ENCODE measurements at regions not wholly inside any gene's neighbourhood (a gene's known extent, or its start where the extent isn't known, plus 50 kb on each side); places are given as distances from the start of the nearest gene placed in this dataset.

DNA sequence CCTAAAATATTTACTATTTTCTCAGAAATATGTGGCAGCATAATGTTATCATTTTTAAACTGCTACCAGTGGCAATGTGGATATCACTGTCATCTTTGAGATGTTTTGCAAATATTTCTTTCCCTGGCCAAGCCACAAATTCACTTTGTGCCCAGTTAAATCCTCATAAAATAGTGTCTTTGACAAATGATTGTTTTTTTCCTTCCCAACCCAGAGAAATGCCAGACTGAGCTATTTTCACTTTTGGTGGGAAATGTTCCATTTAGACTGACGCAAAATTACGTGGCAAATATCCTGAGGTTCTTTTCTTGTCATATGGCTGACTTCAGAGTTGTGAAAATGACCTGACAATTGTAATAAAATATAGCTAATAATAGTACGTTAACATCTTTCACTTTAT is 807.0 kb upstream of the SOX9 start:
- H4K20me1 ChIP-seq (replicated peaks in 1 of 2; ENCODE audit: control insufficient read depth in 1 of 2, insufficient read depth in 2 of 2, low read length in 2 of 2) = no peaks in the 10 kb centered on the region
- no peaks in the 10 kb centered on the region for H3K36me3 ChIP-seq (ENCODE audit: control insufficient read depth in 2 of 4, insufficient read depth in 4 of 4, low read length in 3 of 4)
- DNase-seq (ENCODE audit: low read depth in 1 of 2, low spot score in 2 of 2) (no peak), FAIRE-seq (no peak)
- no peak overlapping the region for H2BK120ac ChIP-seq (replicated peaks; ENCODE audit: low read depth, low read length)
- WGBS, 2 experiments (ENCODE audit: extremely low coverage in 1 of 2, insufficient coverage in 1 of 2, insufficient read length in 1 of 2, insufficient replicate concordance in 2 of 2, low coverage in 1 of 2, low lambda C conversion rate in 2 of 2, missing lambda C conversion rate in 1 of 2) = 60% methylated on average over 3 of the region's 3 CpGs; no CpG with 5 or more reads in 1 of the 2 experiments
- no peak overlapping the region for H3K4me2 ChIP-seq (ENCODE audit: insufficient read depth in 1 of 2, low read depth in 2 of 2, low read length in 2 of 2)
- no peak overlapping the region for H2BK12ac ChIP-seq (ENCODE audit: low read depth, low read length)
- no peak overlapping the region for H3K27ac ChIP-seq (ENCODE audit: low read depth, low read length)
- no peak overlapping the region for H2AK5ac ChIP-seq (ENCODE audit: low read depth, low read length)
- no peak overlapping the region for H4K8ac ChIP-seq (ENCODE audit: extremely low read depth, insufficient read depth, low read length)
- H3K56ac ChIP-seq (replicated peaks; ENCODE audit: insufficient read length, low read depth, low read length) = no peak overlapping the region
- POLR2A ChIA-PET (ENCODE audit: partially characterized antibody) = no interaction called here
- no peak overlapping the region for H3K4ac ChIP-seq (replicated peaks; ENCODE audit: insufficient read length, low read depth, low read length)
- no peaks in the 10 kb centered on the region for H3K9me3 ChIP-seq (ENCODE audit: insufficient read depth in 2 of 2, low read depth in 1 of 2, low read length in 1 of 2)
- H3K18ac ChIP-seq (ENCODE audit: extremely low read depth, low read length) = no peak overlapping the region
- H3K4me3 ChIP-seq (ENCODE audit: extremely low read depth in 1 of 4, insufficient read depth in 2 of 4, low read depth in 3 of 4, low read length in 4 of 4) = no peak overlapping the region
- no peak overlapping the region for H3K23ac ChIP-seq (ENCODE audit: insufficient read length)
- H2BK20ac ChIP-seq (ENCODE audit: low read length) = no peak overlapping the region
- no peak overlapping the region for H2BK15ac ChIP-seq (ENCODE audit: low read length)
- CTCF ChIA-PET (ENCODE audit: partially characterized antibody) = no interaction called here
- H3K79me1 ChIP-seq (ENCODE audit: low read depth, low read length) = no peaks in the 10 kb centered on the region
- H3K79me2 ChIP-seq (ENCODE audit: control insufficient read depth in 1 of 2, insufficient read depth in 2 of 2, low read length in 2 of 2) = no peaks in the 10 kb centered on the region
- no peak overlapping the region for H3K14ac ChIP-seq (ENCODE audit: insufficient read length)
- H3K27me3 ChIP-seq (replicated peaks in 1 of 4; ENCODE audit: control insufficient read depth in 3 of 4, extremely low read depth in 1 of 4, insufficient read depth in 3 of 4, low read length in 3 of 4) = no peaks in the 10 kb centered on the region
- no peak overlapping the region for H2BK5ac ChIP-seq (ENCODE audit: low read depth, low read length)
- no peak overlapping the region for H3K9ac ChIP-seq (replicated peaks in 1 of 4; ENCODE audit: extremely low read depth in 1 of 4, low read depth in 3 of 4, low read length in 3 of 4)
- H4K91ac ChIP-seq (replicated peaks; ENCODE audit: insufficient read length, low read length) = no peak overlapping the region
- no peaks in the 10 kb centered on the region for H3K23me2 ChIP-seq (ENCODE audit: low read depth, low read length)
- H4K5ac ChIP-seq (ENCODE audit: insufficient read length, low read depth, low read length) = no peak overlapping the region
- H3K4me1 ChIP-seq (replicated peaks in 1 of 4; ENCODE audit: control insufficient read depth in 3 of 4, insufficient read depth in 4 of 4, low read length in 3 of 4) = no peaks in the 10 kb centered on the region
- no peak overlapping the region for H2AFZ ChIP-seq (ENCODE audit: low read length)
- no peak for TF ChIP-seq EZH2 (IDR thresholded peaks at IDR 0.05; ENCODE audit: low read depth, low read length, severe bottlenecking)
- TF ChIP-seq SUZ12 (IDR thresholded peaks at IDR 0.05; ENCODE audit: low read length) = no peak
- TF ChIP-seq CBX8 (IDR thresholded peaks at IDR 0.05; ENCODE audit: borderline replicate concordance, low read depth, low read length) = no peak
- TF ChIP-seq POLR2AphosphoS5 (IDR thresholded peaks at IDR 0.05; ENCODE audit: low read depth, low read length) = no peak
- TF ChIP-seq SRF (IDR thresholded peaks at IDR 0.05; ENCODE audit: low read depth, low read length) = no peak
- no peak for TF ChIP-seq CTBP2 (IDR thresholded peaks at IDR 0.05; ENCODE audit: borderline replicate concordance, insufficient read depth, insufficient read length, low read length)
- TF ChIP-seq BACH1 (IDR thresholded peaks at IDR 0.05; ENCODE audit: low read length) = no peak
- TF ChIP-seq KDM1A (IDR thresholded peaks at IDR 0.05; ENCODE audit: borderline replicate concordance, low read length) = no peak
- TF ChIP-seq, protein P1, sequence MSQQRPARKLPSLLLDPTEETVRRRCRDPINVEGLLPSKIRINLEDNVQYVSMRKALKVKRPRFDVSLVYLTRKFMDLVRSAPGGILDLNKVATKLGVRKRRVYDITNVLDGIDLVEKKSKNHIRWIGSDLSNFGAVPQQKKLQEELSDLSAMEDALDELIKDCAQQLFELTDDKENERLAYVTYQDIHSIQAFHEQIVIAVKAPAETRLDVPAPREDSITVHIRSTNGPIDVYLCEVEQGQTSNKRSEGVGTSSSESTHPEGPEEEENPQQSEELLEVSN (IDR thresholded peaks at IDR 0.05) = no peak
- no peak for TF ChIP-seq ZNF274 (IDR thresholded peaks at IDR 0.05; ENCODE audit: borderline replicate concordance, extremely low read depth, low read length)
- TF ChIP-seq CEBPB (IDR thresholded peaks at IDR 0.05; ENCODE audit: low read depth, low read length) = no peak
- TF ChIP-seq BRCA1 (IDR thresholded peaks at IDR 0.05; ENCODE audit: low read depth, low read length) = no peak
- TF ChIP-seq SP2 (IDR thresholded peaks at IDR 0.05; ENCODE audit: low read length) = no peak
